ENCODE measurements at regions not wholly inside any gene's neighbourhood (a gene's known extent, or its start where the extent isn't known, plus 50 kb on each side); places are given as distances from the start of the nearest gene placed in this dataset.

- TF ChIP-seq EZH2phosphoT487 (IDR thresholded peaks at IDR 0.05; ENCODE audit: borderline replicate concordance) (no peak), POLR2AphosphoS5 (IDR thresholded peaks at IDR 0.05; ENCODE audit: low read depth, low read length) (no peak), ELF1 (IDR thresholded peaks at IDR 0.05; ENCODE audit: borderline replicate concordance, low read depth) (no peak), CEBPB (IDR thresholded peaks at IDR 0.05; ENCODE audit: low read depth) (no peak), CTCF (IDR thresholded peaks at IDR 0.05 in 2 of 3, conservative IDR thresholded peaks at IDR 0.05 in 1 of 3; ENCODE audit: borderline replicate concordance in 1 of 3, insufficient read depth in 1 of 3, low read depth in 2 of 3, low read length in 2 of 3) (no peak), ZFX (IDR thresholded peaks at IDR 0.05) (no peak), ZNF274 (IDR thresholded peaks at IDR 0.05; ENCODE audit: low read depth, low read length) (no peak), EGR1 (IDR thresholded peaks at IDR 0.05; ENCODE audit: low read depth) (no peak), SRF (IDR thresholded peaks at IDR 0.05; ENCODE audit: low read depth) (no peak), POLR2A (IDR thresholded peaks at IDR 0.05; ENCODE audit: borderline replicate concordance, extremely low read depth, insufficient read depth, insufficient read length) (no peak), JUND (IDR thresholded peaks at IDR 0.05) (no peak), YY1 (IDR thresholded peaks at IDR 0.05; ENCODE audit: extremely low read depth, insufficient replicate concordance, low read depth, low read length) (no peak), ZBTB33 (IDR thresholded peaks at IDR 0.05; ENCODE audit: extremely low read depth, insufficient replicate concordance, low read length) (no peak), SIN3A (IDR thresholded peaks at IDR 0.05; ENCODE audit: low read depth) (no peak), EZH2 (IDR thresholded peaks at IDR 0.05) (no peak), TCF7L2 (IDR thresholded peaks at IDR 0.05; ENCODE audit: borderline replicate concordance, extremely low read depth, insufficient read depth, insufficient read length) (no peak)
- TF ChIP-seq, protein P1, sequence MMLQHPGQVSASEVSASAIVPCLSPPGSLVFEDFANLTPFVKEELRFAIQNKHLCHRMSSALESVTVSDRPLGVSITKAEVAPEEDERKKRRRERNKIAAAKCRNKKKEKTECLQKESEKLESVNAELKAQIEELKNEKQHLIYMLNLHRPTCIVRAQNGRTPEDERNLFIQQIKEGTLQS (IDR thresholded peaks at IDR 0.05) = no peak
- TF ChIP-seq, protein P2, sequence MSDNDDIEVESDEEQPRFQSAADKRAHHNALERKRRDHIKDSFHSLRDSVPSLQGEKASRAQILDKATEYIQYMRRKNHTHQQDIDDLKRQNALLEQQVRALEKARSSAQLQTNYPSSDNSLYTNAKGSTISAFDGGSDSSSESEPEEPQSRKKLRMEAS (IDR thresholded peaks at IDR 0.05) = no peak
- TF ChIP-seq, protein P3, sequence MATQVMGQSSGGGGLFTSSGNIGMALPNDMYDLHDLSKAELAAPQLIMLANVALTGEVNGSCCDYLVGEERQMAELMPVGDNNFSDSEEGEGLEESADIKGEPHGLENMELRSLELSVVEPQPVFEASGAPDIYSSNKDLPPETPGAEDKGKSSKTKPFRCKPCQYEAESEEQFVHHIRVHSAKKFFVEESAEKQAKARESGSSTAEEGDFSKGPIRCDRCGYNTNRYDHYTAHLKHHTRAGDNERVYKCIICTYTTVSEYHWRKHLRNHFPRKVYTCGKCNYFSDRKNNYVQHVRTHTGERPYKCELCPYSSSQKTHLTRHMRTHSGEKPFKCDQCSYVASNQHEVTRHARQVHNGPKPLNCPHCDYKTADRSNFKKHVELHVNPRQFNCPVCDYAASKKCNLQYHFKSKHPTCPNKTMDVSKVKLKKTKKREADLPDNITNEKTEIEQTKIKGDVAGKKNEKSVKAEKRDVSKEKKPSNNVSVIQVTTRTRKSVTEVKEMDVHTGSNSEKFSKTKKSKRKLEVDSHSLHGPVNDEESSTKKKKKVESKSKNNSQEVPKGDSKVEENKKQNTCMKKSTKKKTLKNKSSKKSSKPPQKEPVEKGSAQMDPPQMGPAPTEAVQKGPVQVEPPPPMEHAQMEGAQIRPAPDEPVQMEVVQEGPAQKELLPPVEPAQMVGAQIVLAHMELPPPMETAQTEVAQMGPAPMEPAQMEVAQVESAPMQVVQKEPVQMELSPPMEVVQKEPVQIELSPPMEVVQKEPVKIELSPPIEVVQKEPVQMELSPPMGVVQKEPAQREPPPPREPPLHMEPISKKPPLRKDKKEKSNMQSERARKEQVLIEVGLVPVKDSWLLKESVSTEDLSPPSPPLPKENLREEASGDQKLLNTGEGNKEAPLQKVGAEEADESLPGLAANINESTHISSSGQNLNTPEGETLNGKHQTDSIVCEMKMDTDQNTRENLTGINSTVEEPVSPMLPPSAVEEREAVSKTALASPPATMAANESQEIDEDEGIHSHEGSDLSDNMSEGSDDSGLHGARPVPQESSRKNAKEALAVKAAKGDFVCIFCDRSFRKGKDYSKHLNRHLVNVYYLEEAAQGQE (IDR thresholded peaks at IDR 0.05; ENCODE audit: low read depth) = no peak
- H3K36me3 ChIP-seq (ENCODE audit: control insufficient read depth in 1 of 2, insufficient read depth in 2 of 2, low read length in 2 of 2) = no peaks in the 10 kb centered on the region
- no TSS peak for BruUV-seq (replicated peaks)
- intact Hi-C loops (cut with micrococcal nuclease) = no loop called here
- no peak overlapping the region for H3K4me3 ChIP-seq (replicated peaks in 1 of 2; ENCODE audit: low read depth in 1 of 2, low read length in 2 of 2)
- no peaks in the 10 kb centered on the region for H3K4me1 ChIP-seq (ENCODE audit: control insufficient read depth in 1 of 2, insufficient read depth in 2 of 2, low read length in 2 of 2)
- no peaks in the 10 kb centered on the region for H3K9me2 ChIP-seq (ENCODE audit: insufficient read depth)
- POLR2A ChIA-PET = no interaction called here
- H3K27me3 ChIP-seq (ENCODE audit: insufficient read depth, low read length) = no peaks in the 10 kb centered on the region
- CTCF ChIA-PET = no interaction called here
- no peak overlapping the region for H3K4me2 ChIP-seq (ENCODE audit: low read length)
- H3K9ac ChIP-seq (ENCODE audit: low read length) = no peak overlapping the region
- H3K27ac ChIP-seq (ENCODE audit: low read depth, low read length) = no peak overlapping the region
- ATAC-seq (no peak), DNase-seq (ENCODE audit: low read depth, low spot score) (no peak)
- no peaks in the 10 kb centered on the region for H3K9me3 ChIP-seq (ENCODE audit: control insufficient read depth in 1 of 2, insufficient read depth in 1 of 2, low read depth in 1 of 2, low read length in 2 of 2)
- no peaks in the 10 kb centered on the region for H4K20me1 ChIP-seq (ENCODE audit: insufficient read depth)
- H2AFZ ChIP-seq (ENCODE audit: low read depth, low read length, poor library complexity, severe bottlenecking) = no peak overlapping the region
- RAD21 ChIA-PET (ENCODE audit: low non-redundant PET in 1 of 2, low total read pairs in 2 of 2, uncharacterized antibody in 2 of 2, unreplicated experiment in 2 of 2) = no interaction called here
- H3K79me2 ChIP-seq (ENCODE audit: insufficient read depth, low read length) = no peaks in the 10 kb centered on the region
Measured at GRCh38 chrX:85561231-85561630, 181.8 kb upstream of the POF1B start.
